VCaP (cell line): ENCODE measurements at regions not wholly inside any gene's neighbourhood (a gene's known extent, or its start where the extent isn't known, plus 50 kb on each side); places are given as distances from the start of the nearest gene placed in this dataset.
A peak's percentile ranks its signal among the peaks of the same experiment; 100 is the strongest.

Source experiments
- H3K27ac ChIP-seq: fragments of 450-650 bp; 2 replicates; pipeline ENCODE4 v1.5.1; 2017
- CTCF ChIP-seq: fragments of 450-650 bp; conservative IDR thresholded peaks from 2 replicates; pipeline ENCODE4 v1.5.1; 2017; ENCODE audit warnings: mild to moderate bottlenecking, moderate library complexity

GRCh38 chr10:35895331-35895730, 253.2 kb upstream of the FZD8 start:
- no peak overlapping the region for H3K27ac ChIP-seq
- no peak for TF ChIP-seq CTCF

DNA sequence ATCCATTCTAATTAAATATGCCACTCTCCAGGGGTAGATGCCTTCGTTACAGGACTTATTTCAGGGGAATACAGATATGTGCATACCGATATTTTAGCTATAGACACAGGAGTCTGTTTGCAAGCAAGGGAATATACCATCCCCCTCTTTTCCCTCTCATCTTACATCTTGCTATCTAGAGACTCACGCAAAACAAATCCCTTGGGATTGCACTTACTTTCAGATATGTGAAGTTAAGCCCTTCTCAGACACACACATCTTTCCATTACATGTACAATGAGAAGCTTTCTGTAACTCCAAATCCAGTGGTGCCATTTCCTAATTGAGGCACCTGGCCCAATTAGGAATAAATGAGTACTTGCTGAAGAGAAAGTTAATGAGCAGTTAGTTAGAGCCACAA, 250.4 kb upstream of the FZD8 start:
- TF ChIP-seq CTCF = no peak
- H3K27ac ChIP-seq = peak overlapping the region; percentile 76; the same call in 1 of the 2 replicates

DNA sequence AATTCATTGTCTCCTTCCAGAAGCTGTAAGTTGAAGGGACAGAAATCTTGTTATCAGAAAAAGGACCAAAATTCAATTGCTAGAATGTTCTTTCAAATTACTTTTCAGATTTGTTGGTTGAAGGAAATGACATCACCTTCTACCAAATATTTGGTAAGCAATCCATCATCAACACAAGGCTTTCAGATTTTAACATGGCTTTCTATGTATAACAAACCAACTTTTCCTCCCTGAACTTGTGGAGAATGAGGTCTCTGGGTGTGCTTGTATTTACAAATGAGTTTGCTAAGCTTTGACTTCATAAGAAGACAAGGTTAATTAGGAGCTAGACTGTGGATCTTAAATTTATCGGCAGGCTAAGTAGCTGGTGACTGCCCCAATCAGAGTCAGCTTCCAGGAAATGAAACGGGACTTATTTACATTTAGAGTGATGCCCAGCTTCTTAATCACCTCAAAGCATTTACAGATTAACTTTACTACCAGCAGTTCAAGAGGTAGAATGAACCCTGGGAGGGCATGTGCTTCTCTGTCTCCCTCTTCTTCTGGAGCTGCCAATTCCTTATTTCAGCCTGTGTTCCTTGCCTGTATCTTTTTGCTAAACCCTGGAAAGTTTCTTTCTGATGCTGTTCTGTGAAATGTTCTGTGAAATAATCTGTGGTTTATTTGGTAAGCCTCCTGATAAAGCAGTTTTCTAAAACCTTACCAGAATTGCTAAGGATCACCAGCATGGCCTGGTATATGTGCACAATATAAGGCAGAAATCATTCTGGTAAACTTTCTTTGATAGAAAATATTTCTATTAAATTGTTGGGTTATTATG, 248.8 kb upstream of the FZD8 start:
- TF ChIP-seq CTCF = no peak
- peak overlapping the region; percentile 76 for H3K27ac ChIP-seq

- peak overlapping the region; percentile 76 for H3K27ac ChIP-seq
- no peak for TF ChIP-seq CTCF
These were observed 248.0 kb upstream of the FZD8 start for GRCh38 chr10:35889971-35890675.

DNA sequence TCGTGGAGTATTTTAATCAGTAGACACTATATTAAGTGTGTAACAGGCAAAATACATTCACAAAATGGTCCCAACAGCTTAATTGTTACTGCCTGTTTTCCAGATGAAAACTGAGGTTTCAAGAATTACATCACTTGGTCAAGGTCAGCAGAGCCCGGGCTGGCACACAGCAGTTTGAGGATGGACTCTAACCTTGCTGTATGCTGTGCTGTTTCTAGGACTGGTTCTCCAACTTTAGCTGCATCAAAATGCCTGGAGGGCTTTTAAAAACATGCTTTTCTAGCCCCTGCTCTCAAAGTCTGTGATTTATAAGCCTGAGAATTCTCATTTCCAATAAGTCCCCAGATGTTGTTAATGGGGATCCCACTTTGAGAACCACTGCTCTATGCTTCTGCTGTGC, 247.1 kb upstream of the FZD8 start:
- peak overlapping the region; percentile 76 for H3K27ac ChIP-seq
- TF ChIP-seq CTCF = no peak

- H3K27ac ChIP-seq = no peak overlapping the region
- TF ChIP-seq CTCF = no peak
These were observed 246.3 kb upstream of the FZD8 start for GRCh38 chr10:35888400-35888799.

DNA sequence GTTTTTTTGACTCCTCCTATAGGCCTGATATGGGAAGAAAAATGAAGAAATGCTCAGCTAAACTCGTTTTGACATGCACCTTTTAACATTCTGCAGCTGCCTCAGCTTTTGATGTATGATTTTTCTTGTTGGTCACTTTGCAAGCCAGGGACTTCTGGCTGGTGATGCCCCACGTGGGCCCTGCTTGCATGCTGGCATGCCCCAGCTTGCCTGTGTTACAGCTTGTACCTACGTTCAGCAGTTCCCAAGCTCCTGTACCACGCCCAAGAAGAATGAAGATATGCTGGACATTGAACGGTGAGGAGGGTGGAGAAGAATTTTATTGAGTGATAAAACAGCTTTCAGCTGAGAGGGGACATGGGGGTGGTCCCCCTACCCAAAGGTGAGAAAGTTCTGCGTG, 245.6 kb upstream of the FZD8 start:
- no peak for TF ChIP-seq CTCF
- H3K27ac ChIP-seq = no peak overlapping the region
